ENCODE measurements at regions not wholly inside any gene's neighbourhood (a gene's known extent, or its start where the extent isn't known, plus 50 kb on each side); places are given as distances from the start of the nearest gene placed in this dataset.

DNA sequence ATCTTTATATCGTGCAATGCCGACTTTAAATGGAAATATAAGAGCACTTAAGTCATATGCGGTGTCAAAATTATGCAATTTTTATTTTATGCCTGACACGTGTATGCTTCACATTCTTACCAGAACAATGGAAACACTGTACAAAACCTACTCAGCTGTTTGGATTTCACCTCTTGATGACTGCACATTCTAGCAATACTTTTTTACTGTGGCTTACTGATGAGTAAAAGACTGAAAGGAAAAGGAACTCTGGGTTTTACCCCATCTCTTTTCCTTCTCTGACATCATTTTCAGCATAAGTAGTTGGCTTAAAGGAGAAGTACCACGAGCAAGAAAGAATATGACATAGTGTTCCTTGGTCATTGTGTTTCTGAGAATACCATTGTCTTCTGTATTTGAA, 142.8 kb downstream of the POLR2M start:
- Mint-ChIP-seq H3K4me1 (no peaks in the 10 kb centered on the region), H3K27me3 (ENCODE audit: low read depth in 3 of 3) (peaks cover 2 to 9% (median 4%) of the 10 kb centered on the region in 3 donors), H3K4me3 (no peak overlapping the region)

DNA sequence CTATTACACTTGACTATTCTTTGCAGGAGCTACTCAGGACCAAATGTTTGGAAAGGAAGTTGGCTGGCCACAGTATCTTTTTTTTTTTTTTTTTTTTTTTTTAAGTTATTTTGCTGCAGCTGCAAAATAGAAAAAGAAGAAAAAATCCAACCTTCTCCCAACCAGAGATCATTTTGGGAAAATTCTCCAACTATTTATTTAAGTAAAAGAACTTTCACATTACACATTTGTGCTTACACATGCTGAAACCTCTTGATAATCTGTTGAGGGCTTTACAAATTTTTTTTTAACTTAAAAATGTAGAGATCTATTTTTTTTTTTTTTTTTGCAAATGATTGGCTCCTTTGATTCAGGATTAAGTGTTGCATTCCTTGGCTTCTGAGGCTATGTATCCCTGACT, 148.0 kb downstream of the POLR2M start:
- H3K9me3 Mint-ChIP-seq = no peaks in the 10 kb centered on the region
- no peak for DNase-seq
- H3K4me1 Mint-ChIP-seq = no peaks in the 10 kb centered on the region
- H3K36me3 Mint-ChIP-seq = no peaks in the 10 kb centered on the region
- no peak overlapping the region for H3K4me3 Mint-ChIP-seq
- peaks cover 4 to 10% (median 6%) of the 10 kb centered on the region in 3 donors for H3K27me3 Mint-ChIP-seq (ENCODE audit: low read depth in 3 of 3)
- no peak overlapping the region for H3K27ac Mint-ChIP-seq

More for the DNA sequence above, 142.8 kb downstream of the POLR2M start:
- no peaks in the 10 kb centered on the region for H3K9me3 Mint-ChIP-seq
- H3K36me3 Mint-ChIP-seq = no peaks in the 10 kb centered on the region
- no peak overlapping the region for H3K27ac Mint-ChIP-seq
- DNase-seq = no peak

DNA sequence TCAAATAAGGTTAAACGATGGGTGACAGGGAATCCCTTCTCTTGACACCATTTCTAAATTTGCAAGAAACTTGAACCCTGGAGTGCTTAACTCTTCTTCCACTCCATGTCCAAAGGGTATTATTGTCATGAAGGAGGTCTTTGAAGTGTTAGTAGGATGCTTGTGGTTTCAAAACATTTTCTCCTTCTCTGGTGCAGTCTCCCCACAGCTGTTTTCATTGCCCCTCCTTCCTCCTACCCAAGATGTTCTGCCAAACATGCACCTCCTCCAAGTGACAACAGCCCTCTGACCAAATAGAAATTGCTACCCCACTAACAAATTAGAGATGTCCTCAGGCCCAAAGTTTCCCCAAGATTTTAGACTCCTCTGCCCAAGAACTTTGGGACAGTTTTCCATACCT, 151.4 kb downstream of the POLR2M start:
- peaks cover 2 to 10% (median 6%) of the 10 kb centered on the region in 3 donors for H3K27me3 Mint-ChIP-seq (ENCODE audit: low read depth in 3 of 3)
- H3K36me3 Mint-ChIP-seq = no peaks in the 10 kb centered on the region
- no peak overlapping the region for H3K4me3 Mint-ChIP-seq
- no peaks in the 10 kb centered on the region for H3K4me1 Mint-ChIP-seq
- DNase-seq = no peak
- no peak overlapping the region for H3K27ac Mint-ChIP-seq
- no peaks in the 10 kb centered on the region for H3K9me3 Mint-ChIP-seq

DNA sequence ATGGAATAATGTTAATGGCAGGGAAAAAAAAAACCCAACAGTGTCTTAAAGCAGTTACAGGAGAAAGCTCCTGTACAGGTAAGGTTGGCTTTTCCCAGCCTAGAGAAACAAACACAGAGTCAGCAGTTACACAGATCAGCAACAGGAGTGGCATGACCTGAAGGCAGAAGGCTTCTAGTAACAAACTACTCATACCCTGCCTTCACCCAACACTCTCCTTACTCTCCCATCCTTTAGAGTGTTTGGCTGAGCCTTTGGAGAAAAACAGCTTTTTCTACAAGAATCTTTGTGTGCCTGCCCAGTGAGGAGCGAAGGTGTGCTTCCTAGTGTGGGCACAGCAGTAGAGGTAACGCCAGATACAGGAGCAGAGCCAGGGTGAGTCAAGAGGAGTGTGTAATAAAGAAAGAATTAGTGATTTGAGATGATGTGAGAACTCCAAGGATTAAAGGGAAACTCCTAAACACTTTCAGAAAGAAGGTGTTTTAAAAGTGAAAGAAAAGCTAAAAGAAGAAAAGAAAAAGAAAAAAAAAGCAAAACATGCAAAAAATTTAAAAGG, 152.7 kb downstream of the POLR2M start:
- no peak for DNase-seq
- Mint-ChIP-seq H3K27ac (no peak overlapping the region), H3K4me3 (no peak overlapping the region), H3K4me1 (no peaks in the 10 kb centered on the region), H3K9me3 (no peaks in the 10 kb centered on the region), H3K27me3 (ENCODE audit: low read depth in 3 of 3) (peaks cover 4 to 19% (median 7%) of the 10 kb centered on the region in 3 donors), H3K36me3 (no peaks in the 10 kb centered on the region)

DNA sequence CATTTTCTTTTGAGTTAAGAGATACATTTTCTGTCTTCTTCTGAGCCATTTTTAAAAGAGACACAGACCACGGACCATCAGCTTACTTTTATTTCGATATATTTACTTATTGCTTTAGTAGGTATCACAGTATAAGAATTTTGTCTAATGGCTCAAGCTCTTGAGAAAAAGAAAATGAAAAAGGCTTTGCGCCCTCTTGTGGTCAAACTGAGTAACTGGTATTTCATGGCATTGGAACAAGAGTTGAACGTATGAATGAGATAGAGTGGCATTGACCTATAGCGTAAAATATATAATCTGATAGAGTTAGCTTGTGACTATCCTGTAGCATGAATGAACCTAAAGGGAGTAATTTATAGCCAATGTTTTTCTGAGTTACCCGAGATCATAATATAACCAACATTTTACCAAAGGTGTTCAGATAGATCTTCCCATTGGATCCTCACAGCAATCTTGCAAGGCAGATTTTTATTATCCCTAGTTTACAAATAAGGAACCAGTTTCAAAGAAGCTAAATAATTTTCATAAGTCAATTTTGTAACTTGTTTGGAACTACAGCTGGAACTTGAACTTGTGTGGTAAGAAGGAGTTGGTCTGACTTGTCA, 154.6 kb downstream of the POLR2M start:
- no peak overlapping the region for H3K27ac Mint-ChIP-seq
- H3K27me3 Mint-ChIP-seq (ENCODE audit: low read depth in 3 of 3) = peaks cover 5 to 19% (median 9%) of the 10 kb centered on the region in 3 donors
- peaks cover 0 to 4% of the 10 kb centered on the region in 2 donors for H3K4me1 Mint-ChIP-seq
- H3K9me3 Mint-ChIP-seq = no peaks in the 10 kb centered on the region
- DNase-seq = peak; percentile 14 to 45 (median 37)
- H3K4me3 Mint-ChIP-seq = no peak overlapping the region
- H3K36me3 Mint-ChIP-seq = no peaks in the 10 kb centered on the region

DNA sequence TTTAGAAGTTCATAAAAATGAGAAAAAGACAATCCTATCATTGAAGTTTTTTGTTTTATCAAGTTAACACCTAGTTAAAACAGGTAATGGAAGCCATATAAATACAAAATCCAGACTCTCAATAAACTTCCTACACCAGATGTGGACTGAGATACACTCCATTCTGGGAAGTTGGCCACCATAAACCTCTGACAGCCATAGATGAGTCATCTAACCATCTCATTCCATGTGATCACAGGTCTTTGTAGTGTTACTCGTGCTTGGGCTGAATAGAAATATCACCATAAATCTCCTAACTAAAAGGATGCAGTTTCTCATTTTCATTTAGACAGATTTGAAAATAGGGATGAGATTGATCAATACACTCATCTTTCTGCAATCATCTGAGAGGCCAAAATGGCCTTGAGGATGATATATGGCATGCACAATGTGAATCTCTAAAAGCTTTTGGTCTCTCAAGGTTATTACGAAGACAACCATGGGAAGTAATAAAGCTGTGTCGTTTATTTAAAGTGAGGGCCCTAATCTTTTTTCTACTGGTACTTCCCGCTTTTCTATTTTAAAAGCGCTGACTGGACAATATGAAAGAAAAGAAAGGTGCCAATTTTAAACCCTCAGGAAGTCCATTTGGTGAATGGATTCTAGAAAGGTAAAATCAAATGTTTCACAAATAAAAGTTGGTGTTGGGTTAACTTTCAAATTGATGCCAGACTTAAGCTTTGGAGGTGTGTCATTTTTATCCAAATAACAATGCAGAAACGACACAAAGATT, 155.5 kb downstream of the POLR2M start:
- H3K4me3 Mint-ChIP-seq = no peak overlapping the region
- peaks cover 5 to 16% (median 9%) of the 10 kb centered on the region in 3 donors for H3K27me3 Mint-ChIP-seq (ENCODE audit: low read depth in 3 of 3)
- H3K27ac Mint-ChIP-seq = no peak overlapping the region
- H3K36me3 Mint-ChIP-seq = no peaks in the 10 kb centered on the region
- no peak for DNase-seq
- H3K9me3 Mint-ChIP-seq = no peaks in the 10 kb centered on the region
- H3K4me1 Mint-ChIP-seq = peaks cover 7 to 9% of the 10 kb centered on the region in 2 donors

DNA sequence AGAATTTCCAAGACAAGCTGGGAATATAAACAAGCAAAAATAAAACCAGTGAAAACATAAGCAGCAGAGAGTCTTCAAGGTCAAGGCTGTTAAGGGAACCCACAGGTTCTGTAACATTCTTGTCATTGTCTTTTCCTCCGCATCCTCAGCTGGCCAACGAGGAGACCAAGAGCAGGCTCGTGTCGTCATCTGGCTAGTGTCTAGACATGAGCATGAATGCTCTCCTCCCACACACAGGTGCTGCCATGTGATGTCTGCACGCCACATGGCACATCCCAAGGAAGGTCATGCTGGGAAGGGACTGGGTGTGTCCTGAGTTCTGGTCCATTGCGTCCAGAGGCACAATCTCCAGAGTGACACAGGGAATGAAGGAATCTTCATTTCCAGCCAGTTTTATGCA, 156.2 kb downstream of the POLR2M start:
- Mint-ChIP-seq H3K4me3 (no peak overlapping the region), H3K27me3 (ENCODE audit: low read depth in 3 of 3) (peaks cover 5 to 17% (median 14%) of the 10 kb centered on the region in 3 donors), H3K27ac (no peak overlapping the region), H3K36me3 (no peaks in the 10 kb centered on the region), H3K9me3 (no peaks in the 10 kb centered on the region), H3K4me1 (peaks cover 14 to 17% of the 10 kb centered on the region in 2 donors)
- DNase-seq = no peak

DNA sequence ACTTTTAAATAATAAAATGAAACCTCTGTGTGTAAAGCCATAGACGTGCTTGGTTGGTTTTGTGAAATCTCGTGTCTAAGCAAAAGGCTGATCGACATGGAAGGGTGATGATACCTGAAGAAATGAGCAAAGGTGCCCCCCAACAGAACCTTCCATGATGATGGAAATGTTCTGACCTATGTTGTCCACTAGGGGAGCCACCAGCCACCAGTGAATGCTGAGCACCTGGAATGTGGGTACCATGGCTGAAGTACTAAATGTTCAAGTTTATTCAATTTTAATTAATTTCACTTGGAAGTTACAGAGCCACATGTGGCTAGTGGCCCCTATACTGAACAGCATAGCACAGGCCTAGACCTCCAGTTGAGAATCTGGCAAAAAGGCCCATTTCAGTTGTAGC, 158.8 kb downstream of the POLR2M start:
- no peak for DNase-seq
- H3K27ac Mint-ChIP-seq = no peak overlapping the region
- peaks cover 11 to 18% (median 14%) of the 10 kb centered on the region in 3 donors for H3K27me3 Mint-ChIP-seq (ENCODE audit: low read depth in 3 of 3)
- H3K4me3 Mint-ChIP-seq = no peak overlapping the region
- H3K9me3 Mint-ChIP-seq = peaks cover 0 to 2% (median 0%) of the 10 kb centered on the region in 6 donors
- no peaks in the 10 kb centered on the region for H3K36me3 Mint-ChIP-seq
- H3K4me1 Mint-ChIP-seq = peaks cover 28 to 33% of the 10 kb centered on the region in 2 donors

DNA sequence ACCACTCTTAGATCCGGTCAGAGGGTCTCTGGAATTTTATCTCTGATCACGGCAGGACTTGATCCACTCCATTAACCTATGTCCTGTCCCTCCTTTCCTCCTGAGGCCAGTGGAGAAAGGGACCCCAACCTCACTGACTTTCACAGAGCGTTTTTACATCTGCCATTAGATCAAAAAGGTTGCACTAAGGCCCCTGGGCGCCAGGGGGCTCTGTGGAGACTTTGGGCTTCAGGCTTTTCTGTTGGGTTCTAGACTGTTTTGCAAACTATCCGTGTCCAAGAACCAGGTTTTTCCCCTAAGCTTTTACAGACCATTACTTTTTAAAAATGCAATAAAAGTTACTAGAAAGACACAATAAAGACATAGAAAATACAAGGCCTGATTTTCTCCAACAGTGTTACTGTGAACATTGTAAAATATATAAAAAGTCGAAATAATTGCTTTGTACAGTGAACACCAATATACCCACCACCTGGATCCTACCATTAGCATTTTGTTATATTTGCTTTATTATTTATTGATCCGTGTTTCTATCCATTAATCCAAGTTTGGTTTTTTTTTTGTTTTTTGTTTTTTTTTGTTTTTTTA, 159.7 kb downstream of the POLR2M start:
- Mint-ChIP-seq H3K36me3 (no peaks in the 10 kb centered on the region), H3K27ac (no peak overlapping the region), H3K27me3 (ENCODE audit: low read depth in 3 of 3) (peaks cover 12 to 26% (median 13%) of the 10 kb centered on the region in 3 donors), H3K4me1 (peaks cover 28 to 33% of the 10 kb centered on the region in 2 donors), H3K9me3 (peaks cover 0 to 4% (median 0%) of the 10 kb centered on the region in 6 donors), H3K4me3 (peak overlapping the region in 1 of 5 donors; percentile 13)
- peak; percentile 4 to 41 (median 26) for DNase-seq

DNA sequence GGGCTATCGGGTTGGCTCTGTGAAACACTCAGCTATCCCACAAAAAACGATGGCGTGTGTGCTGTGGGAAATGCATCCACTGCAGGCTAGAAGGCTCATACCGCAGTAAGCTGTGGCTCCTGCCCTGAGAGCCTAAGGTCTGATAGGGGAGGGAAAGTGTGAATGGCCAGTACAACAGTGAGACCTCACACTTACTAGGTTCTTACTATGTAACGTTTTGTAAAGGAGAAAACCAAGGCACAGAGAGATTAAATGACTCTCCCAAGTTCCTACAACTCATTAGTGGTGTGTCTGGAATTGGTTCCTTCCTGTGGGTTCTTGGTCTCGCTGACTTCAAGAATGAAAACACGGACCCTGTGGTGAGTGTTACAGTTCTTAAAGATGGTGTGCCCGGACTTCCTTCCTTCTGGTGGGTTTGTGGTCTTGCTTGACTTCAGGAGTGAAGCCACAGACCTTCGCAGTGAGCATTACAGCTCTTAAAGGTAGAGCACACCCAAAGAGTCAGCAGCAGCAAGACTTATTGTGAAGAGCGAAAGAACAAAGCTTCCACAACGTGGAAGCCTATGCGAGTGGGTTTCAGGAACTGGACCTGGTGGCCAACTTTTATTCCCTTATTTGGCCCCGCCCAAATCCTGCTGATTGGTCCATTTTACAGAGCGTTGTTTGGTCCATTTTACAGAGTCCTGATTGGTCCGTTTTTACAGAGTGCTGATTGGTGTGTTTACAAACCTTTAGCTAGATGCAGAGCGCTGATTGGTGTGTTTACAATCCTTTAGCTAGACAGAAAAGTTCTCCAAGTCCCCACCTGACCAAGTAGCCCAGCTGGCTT, 161.7 kb downstream of the POLR2M start:
- peaks cover 0 to 4% (median under 1%) of the 10 kb centered on the region in 6 donors for H3K9me3 Mint-ChIP-seq
- H3K27ac Mint-ChIP-seq = peak overlapping the region in 3 of 6 donors; percentile 20 to 56 (median 36)
- H3K27me3 Mint-ChIP-seq (ENCODE audit: low read depth in 3 of 3) = peaks cover 18 to 40% (median 19%) of the 10 kb centered on the region in 3 donors
- peaks cover 28 to 33% of the 10 kb centered on the region in 2 donors for H3K4me1 Mint-ChIP-seq
- H3K36me3 Mint-ChIP-seq = no peaks in the 10 kb centered on the region
- DNase-seq = peak; percentile 40 to 78 (median 70)
- peak overlapping the region; percentile 55 to 82 (median 58) for H3K4me3 Mint-ChIP-seq

DNA sequence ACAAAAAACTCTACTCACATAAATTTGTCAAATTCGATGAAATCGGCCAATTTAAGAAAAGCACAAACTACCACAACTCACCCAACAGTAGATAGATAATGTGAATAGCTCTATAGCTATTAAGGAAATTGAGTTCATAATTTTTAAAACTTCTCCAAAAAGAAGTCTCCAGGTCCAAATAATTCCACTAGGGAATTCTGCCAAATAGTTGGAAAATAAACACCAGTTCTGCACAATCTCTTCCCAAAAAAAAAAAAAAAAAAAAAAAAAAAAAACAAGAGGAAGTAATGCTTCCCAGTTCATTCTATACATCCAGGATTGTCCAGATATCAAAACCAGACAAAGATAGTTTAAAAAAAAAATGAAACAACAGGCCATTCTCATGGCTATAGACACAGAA, 164.2 kb downstream of the POLR2M start:
- no peak overlapping the region for H3K27ac Mint-ChIP-seq
- peaks cover 5 to 8% (median 5%) of the 10 kb centered on the region in 3 donors for H3K36me3 Mint-ChIP-seq
- no peak for DNase-seq
- H3K4me1 Mint-ChIP-seq = peaks cover 28 to 33% of the 10 kb centered on the region in 2 donors
- H3K4me3 Mint-ChIP-seq = no peak overlapping the region
- peaks cover 21 to 44% (median 25%) of the 10 kb centered on the region in 3 donors for H3K27me3 Mint-ChIP-seq (ENCODE audit: low read depth in 3 of 3)
- H3K9me3 Mint-ChIP-seq = peaks cover 5 to 19% (median 9%) of the 10 kb centered on the region in 6 donors

DNA sequence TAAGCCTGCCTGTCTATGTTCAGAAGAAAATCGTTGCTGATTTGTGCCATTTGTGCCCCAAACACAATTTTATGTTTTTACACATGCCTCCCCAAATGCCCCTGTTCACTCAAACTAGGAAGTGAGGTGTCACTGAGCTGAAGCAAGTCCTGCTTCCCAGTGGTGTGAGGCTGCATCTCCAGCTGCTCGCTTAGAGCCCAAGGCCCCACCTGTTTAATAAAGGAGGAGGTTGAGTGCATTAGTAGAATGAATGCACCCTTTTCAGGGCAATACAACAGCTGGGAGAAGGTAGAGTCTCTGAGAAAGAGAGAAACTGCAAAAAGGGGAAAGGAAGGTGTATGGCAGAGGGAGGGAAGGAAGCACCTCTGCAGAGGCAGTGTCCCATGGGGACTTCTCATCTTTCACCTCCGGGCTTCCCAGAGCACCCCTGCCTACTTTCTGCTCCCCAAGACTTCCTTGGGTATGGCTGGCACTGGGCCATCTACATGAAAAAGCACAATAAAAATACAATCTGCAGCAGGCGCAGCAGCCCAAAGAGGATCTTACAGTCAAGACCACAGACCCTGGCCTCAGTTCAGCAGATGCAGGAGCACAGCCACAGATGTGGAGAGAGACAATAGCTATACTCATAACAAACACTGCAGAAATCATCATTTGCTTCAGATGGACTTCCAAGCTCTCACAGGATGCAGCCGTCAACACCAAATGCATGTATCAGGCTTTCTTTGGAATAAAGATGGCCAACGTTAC, 165.9 kb downstream of the POLR2M start:
- no peak for DNase-seq
- H3K27me3 Mint-ChIP-seq (ENCODE audit: low read depth in 3 of 3) = peaks cover 17 to 52% (median 28%) of the 10 kb centered on the region in 3 donors
- H3K4me3 Mint-ChIP-seq = no peak overlapping the region

More for the DNA sequence above, 165.9 kb downstream of the POLR2M start:
- Mint-ChIP-seq H3K9me3 (peaks cover 5 to 29% (median 13%) of the 10 kb centered on the region in 6 donors), H3K36me3 (peaks cover 5 to 9% (median 5%) of the 10 kb centered on the region in 3 donors), H3K4me1 (peaks cover 17 to 19% of the 10 kb centered on the region in 2 donors), H3K27ac (no peak overlapping the region)

All from immature natural killer cell (primary cell).